CD14-positive monocyte (primary cell): ENCODE measurements at regions not wholly inside any gene's neighbourhood (a gene's known extent, or its start where the extent isn't known, plus 50 kb on each side); places are given as distances from the start of the nearest gene placed in this dataset.
"Not testable (repeated sequence)": the region's sequence is repeated elsewhere in the genome, so short reads cannot be mapped to it uniquely, and the experiment has no call there.

Experiments used
- DNase-seq, 3 donors: peaks; one replicate each; pipeline ENCODE4 v3.0.0-alpha.2; 2011 to 2022
- H2AFZ ChIP-seq: 2 replicates; pipeline ENCODE4 v1.6.0; 2012; ENCODE audit warnings: mild to moderate bottlenecking, low read depth, low read length, inconsistent platforms; ENCODE audit not compliant: insufficient read depth, poor library complexity, severe bottlenecking
- H3K27ac ChIP-seq, 2 donors: 1 replicate in 1 of 2; 2 replicates in 1 of 2; pipeline ENCODE4 v1.5.1; 2012 to 2013; ENCODE audit warnings: low read length in 2 of 2, control low read depth in 1 of 2, inconsistent platforms in 1 of 2, low read depth in 1 of 2, mild to moderate bottlenecking in 1 of 2
- H3K27me3 ChIP-seq, 2 donors: one replicate each; pipeline versions ENCODE4 v1.6.0 to v1.6.1; 2011 to 2013; ENCODE audit warnings: low read length in 2 of 2; ENCODE audit not compliant: control insufficient read depth in 2 of 2, insufficient read depth in 2 of 2
- H3K36me3 ChIP-seq, 2 donors: replicated peaks in 1 of 2; 1 replicate in 1 of 2; 2 replicates in 1 of 2; pipeline versions ENCODE4 v1.5.1 to v1.6.1; 2012 to 2013; ENCODE audit warnings: low read length in 2 of 2, control low read depth in 1 of 2, inconsistent platforms in 1 of 2, mild to moderate bottlenecking in 1 of 2; ENCODE audit not compliant: insufficient read depth in 2 of 2, control insufficient read depth in 1 of 2
- H3K4me1 ChIP-seq, 2 donors: 1 replicate in 1 of 2; 2 replicates in 1 of 2; pipeline versions ENCODE4 v1.5.1 to v1.6.1; 2012 to 2013; ENCODE audit warnings: low read length in 2 of 2, control low read depth in 1 of 2, inconsistent platforms in 1 of 2, mild to moderate bottlenecking in 1 of 2, moderate library complexity in 1 of 2; ENCODE audit not compliant: insufficient read depth in 2 of 2, control insufficient read depth in 1 of 2
- H3K4me2 ChIP-seq: replicated peaks from 2 replicates; pipeline ENCODE3; 2012; ENCODE audit warnings: low read length, moderate library complexity, mild to moderate bottlenecking; ENCODE audit not compliant: poor library complexity, severe bottlenecking; ENCODE audit errors: extremely low read depth
- H3K4me3 ChIP-seq, 3 experiments: fragments of 200-600 bp in 1 of 3; sonication (generic) in 1 of 3; replicated peaks in 1 of 3; 1 replicate in 2 of 3; 2 replicates in 1 of 3; pipeline ENCODE4 v1.5.1; 2011 to 2013; ENCODE audit warnings: low read length in 3 of 3, mild to moderate bottlenecking in 3 of 3, control low read depth in 2 of 3, low read depth in 2 of 3, inconsistent platforms in 1 of 3, moderate library complexity in 1 of 3
- H3K79me2 ChIP-seq: 2 replicates; pipeline ENCODE4 v1.6.0; 2012; ENCODE audit warnings: mild to moderate bottlenecking, control low read depth, inconsistent platforms, low read length, moderate library complexity; ENCODE audit not compliant: insufficient read depth
- H3K9ac ChIP-seq: 2 replicates; pipeline ENCODE4 v1.6.0; 2017; ENCODE audit warnings: low read length, mild to moderate bottlenecking; ENCODE audit not compliant: insufficient read depth, poor library complexity, severe bottlenecking
- H3K9me3 ChIP-seq, 2 donors: replicated peaks in 1 of 2; 1 replicate in 1 of 2; 2 replicates in 1 of 2; pipeline versions ENCODE4 v1.5.1 to v1.6.1; 2012 to 2013; ENCODE audit warnings: low read length in 2 of 2, control low read depth in 1 of 2; ENCODE audit not compliant: control insufficient read depth in 1 of 2, insufficient read depth in 1 of 2
- H4K20me1 ChIP-seq: 2 replicates; pipeline ENCODE4 v1.6.0; 2012; ENCODE audit warnings: mild to moderate bottlenecking, low read length, control low read depth, moderate library complexity; ENCODE audit not compliant: insufficient read depth
- H3K27ac Mint-ChIP-seq, 7 donors: one replicate each; pipeline ENCODE4 v1.8.0; 2020; ENCODE audit warnings: mild to moderate bottlenecking in 7 of 7, mixed read lengths in 7 of 7, moderate library complexity in 6 of 7, inconsistent platforms in 2 of 7
- H3K27me3 Mint-ChIP-seq, 3 donors: one replicate each; pipeline ENCODE4 v1.8.0; 2021 to 2022; ENCODE audit warnings: low read depth in 3 of 3, mild to moderate bottlenecking in 3 of 3, mixed read lengths in 3 of 3, moderate library complexity in 3 of 3, inconsistent platforms in 1 of 3
- H3K36me3 Mint-ChIP-seq, 2 donors: one replicate each; pipeline ENCODE4 v1.8.0; 2020; ENCODE audit warnings: mixed read lengths in 2 of 2, inconsistent platforms in 1 of 2, mild to moderate bottlenecking in 1 of 2
- H3K4me1 Mint-ChIP-seq: one replicate; pipeline ENCODE4 v1.8.0; 2020; ENCODE audit warnings: mild to moderate bottlenecking, mixed read lengths
- H3K4me3 Mint-ChIP-seq, 2 donors: one replicate each; pipeline ENCODE4 v1.8.0; 2020; ENCODE audit warnings: mild to moderate bottlenecking in 2 of 2, mixed read lengths in 2 of 2, moderate library complexity in 1 of 2
- H3K9me3 Mint-ChIP-seq, 7 donors: one replicate each; pipeline ENCODE4 v1.8.0; 2020 to 2022; ENCODE audit warnings: mixed read lengths in 7 of 7, mild to moderate bottlenecking in 6 of 7, moderate library complexity in 6 of 7, inconsistent platforms in 2 of 7
- CTCF ChIP-seq: fragments of 200-600 bp; IDR thresholded peaks from one replicate; pipeline ENCODE4 v1.8.0; 2022; ENCODE audit warnings: antibody characterized with exemption, mild to moderate bottlenecking
- WGBS: methylation state at CpG from one replicate; pipeline ENCODE4 v1.1.5; 2013; ENCODE audit warnings: missing lambda C conversion rate; ENCODE audit not compliant: insufficient coverage; 5-methylcytosine and 5-hydroxymethylcytosine counted together
- intact Hi-C, 2 donors: fragments of 100-400 bp; cut with micrococcal nuclease; formaldehyde crosslinking; loops; one replicate each; pipeline versions ENCODE4 v1.15.0 to v1.15.1; 2023

- no peak for TF ChIP-seq CTCF
- peaks cover 11 to 38% (median 19%) of the 10 kb centered on the region in 7 donors for H3K9me3 Mint-ChIP-seq
- H3K27ac Mint-ChIP-seq: peak overlapping the region in 3 of 7 donors; percentile 9 to 75 (median 14)
- Histone ChIP-seq H3K27ac (no peak overlapping the region), H3K4me2 (no peak overlapping the region), H4K20me1 (no peaks in the 10 kb centered on the region), H3K36me3 (no peaks in the 10 kb centered on the region), H3K4me3 (no peak overlapping the region), H3K27me3 (no peaks in the 10 kb centered on the region), H3K4me1 (peaks cover 7 to 8% of the 10 kb centered on the region in 2 donors), H2AFZ (peak overlapping the region; percentile 42), H3K79me2 (no peaks in the 10 kb centered on the region), H3K9ac (no peak overlapping the region), H3K9me3 (peaks cover 6 to 17% of the 10 kb centered on the region in 2 donors)
- DNase-seq: peak; percentile 12 to 38 (median 20)
- no peaks in the 10 kb centered on the region for H3K36me3 Mint-ChIP-seq
- peaks cover 10% of the 10 kb centered on the region for H3K4me1 Mint-ChIP-seq
- intact Hi-C loops: no loop called here
- peaks cover 0 to 2% (median 1%) of the 10 kb centered on the region in 3 donors for H3K27me3 Mint-ChIP-seq
- 83% methylated on average over 5 of the region's 15 CpGs for WGBS
- H3K4me3 Mint-ChIP-seq: peak overlapping the region in 1 of 2 donors; percentile 51
Measured at GRCh38 chr11:70901951-70902521, 350.3 kb downstream of the SHANK2 start.

- H3K27me3 Mint-ChIP-seq, H2AFZ ChIP-seq, H3K9me3 ChIP-seq, H3K27ac ChIP-seq, H3K36me3 Mint-ChIP-seq, H3K27me3 ChIP-seq, H3K4me3 Mint-ChIP-seq, H3K27ac Mint-ChIP-seq, DNase-seq, H3K4me1 Mint-ChIP-seq, H3K4me1 ChIP-seq, H3K4me3 ChIP-seq, H3K79me2 ChIP-seq, H3K4me2 ChIP-seq, H3K9ac ChIP-seq, H3K36me3 ChIP-seq, intact Hi-C loops, H4K20me1 ChIP-seq: not testable (repeated sequence)
- H3K9me3 Mint-ChIP-seq: peaks cover 7 to 28% (median 14%) of the 10 kb centered on the region in 7 donors
- 92% methylated on average over 5 of the region's 8 CpGs for WGBS
Measured at GRCh38 chr11:70903229-70903628, 349.1 kb downstream of the SHANK2 start.
